GM12878 (cell line): ENCODE measurements at regions not wholly inside any gene's neighbourhood (a gene's known extent, or its start where the extent isn't known, plus 50 kb on each side); places are given as distances from the start of the nearest gene placed in this dataset.

Source experiments
- ATAC-seq: fragments of 200-7000 bp; cut with Tn5 transposase; 3 replicates; pipeline ENCODE4 v1.9.1; 2020; ENCODE audit warnings: mild to moderate bottlenecking, moderate library complexity
- BruUV-seq: library from RNA; stranded (reverse); fragments of 400-500 nt; replicated peaks from 2 replicates; lab custom pipeline; 2021; lab: Mats Ljungman, UMichigan
- CTCF ChIA-PET: fragments of 300-600 bp; sonication (Branson Sonifier 250); formaldehyde crosslinking; extraction: SDS; loops from one replicate; lab custom pipeline; 2021; ENCODE audit warnings: inconsistent platforms; lab: Yijun Ruan, JAX
- POLR2A ChIA-PET: fragments of 350-600 bp; formaldehyde crosslinking; extraction: SDS; loops from one replicate; lab custom pipeline; 2021; ENCODE audit warnings: inconsistent platforms; lab: Charles Lee
- RAD21 ChIA-PET: fragments of 300-600 bp; sonication (Branson Sonifier 250); formaldehyde crosslinking; loops from one replicate; lab custom pipeline; 2023; ENCODE audit warnings: antibody characterized with exemption; ENCODE audit not compliant: unreplicated experiment; lab: Charles Lee
- SMC1A ChIA-PET: fragments of 300-600 bp; sonication (Branson Sonifier 250); formaldehyde crosslinking; loops from one replicate; lab custom pipeline; 2023; ENCODE audit not compliant: unreplicated experiment, uncharacterized antibody; lab: Charles Lee
- DNase-seq: peaks from one replicate; pipeline ENCODE4 v3.0.0-alpha.2; 2011; ENCODE audit warnings: low read depth, low spot score
- FAIRE-seq: peaks from 3 replicates; lab custom pipeline; 2011; peaks lifted over from hg19 to GRCh38; lab: Jason Lieb, UNC
- H2AFZ ChIP-seq: 2 replicates; pipeline ENCODE4 v1.6.0; 2011; ENCODE audit warnings: low read depth, low read length, control low read depth; ENCODE audit not compliant: control insufficient read depth
- H3K27ac ChIP-seq: 2 replicates; pipeline ENCODE4 v1.5.1; 2011; ENCODE audit warnings: control low read depth; ENCODE audit not compliant: control insufficient read depth, insufficient read depth
- H3K27me3 ChIP-seq, 2 experiments: replicated peaks in 1 of 2; 2 replicates each; pipeline versions ENCODE4 v1.6.0 to v1.6.1; 2011; ENCODE audit warnings: low read length in 1 of 2; ENCODE audit not compliant: control insufficient read depth in 2 of 2, insufficient read depth in 2 of 2
- H3K36me3 ChIP-seq, 2 experiments: 2 replicates each; pipeline ENCODE4 v1.5.1; 2011; ENCODE audit warnings: low read length in 1 of 2; ENCODE audit not compliant: control insufficient read depth in 2 of 2, insufficient read depth in 2 of 2
- H3K4me1 ChIP-seq: 2 replicates; pipeline ENCODE4 v1.6.1; 2011; ENCODE audit warnings: mild to moderate bottlenecking, low read length, moderate library complexity, mixed read lengths; ENCODE audit not compliant: control insufficient read depth, insufficient read depth
- H3K4me2 ChIP-seq: 2 replicates; pipeline ENCODE4 v1.6.0; 2011; ENCODE audit warnings: control low read depth; ENCODE audit not compliant: control insufficient read depth, insufficient read depth
- H3K4me3 ChIP-seq: fragments of 200-600 bp; sonication (generic); 2 replicates; pipeline ENCODE4 v1.5.1; 2016
- H3K79me2 ChIP-seq: 2 replicates; pipeline ENCODE4 v1.6.0; 2011; ENCODE audit warnings: low read length; ENCODE audit not compliant: control insufficient read depth, insufficient read depth
- H3K9ac ChIP-seq: 2 replicates; pipeline ENCODE4 v1.8.0; 2011; ENCODE audit warnings: low read length, control low read depth, mixed read lengths; ENCODE audit not compliant: control insufficient read depth, insufficient read depth
- H3K9me3 ChIP-seq: replicated peaks from 3 replicates; pipeline ENCODE4 v1.5.1; 2011; ENCODE audit warnings: mild to moderate bottlenecking, low read length; ENCODE audit not compliant: control insufficient read depth, insufficient read depth
- H4K20me1 ChIP-seq: 2 replicates; pipeline ENCODE4 v1.6.0; 2011; ENCODE audit not compliant: control insufficient read depth, insufficient read depth
- E4F1 ChIP-seq: fragments of 450-650 bp; IDR thresholded peaks from 2 replicates; pipeline ENCODE4 v1.6.1; 2018; ENCODE audit warnings: borderline replicate concordance, mild to moderate bottlenecking; ENCODE audit not compliant: partially characterized antibody
- ELK1 ChIP-seq: IDR thresholded peaks from 2 replicates; pipeline ENCODE4 v1.6.1; 2012; ENCODE audit warnings: low read depth, low read length, improper control_type of control experiment
- KAT2A ChIP-seq: conservative IDR thresholded peaks from 2 replicates; pipeline ENCODE4 v1.6.1; 2011; ENCODE audit warnings: low read depth, low read length; ENCODE audit not compliant: control insufficient read depth
- WGBS: methylation state at CpG from one replicate; pipeline ENCODE4 v1.1.6; 2016; ENCODE audit warnings: low lambda C conversion rate; ENCODE audit not compliant: insufficient replicate concordance, insufficient coverage; ENCODE audit errors: missing lambda C conversion rate; 5-methylcytosine and 5-hydroxymethylcytosine counted together
- in situ Hi-C: fragments of 300-500 bp; cut with MboI; formaldehyde crosslinking; loops from 9 replicates; pipeline ENCODE4 v1.14.3; 2018; ENCODE audit warnings: mixed read lengths
- intact Hi-C: fragments of 100-400 bp; cut with micrococcal nuclease; formaldehyde crosslinking; loops from one replicate; pipeline ENCODE4 v1.14.2; 2022; ENCODE audit not compliant: unreplicated experiment

- no peak overlapping the region for H2AFZ ChIP-seq
- BruUV-seq = no TSS peak
- DNase-seq = no peak
- no peaks in the 10 kb centered on the region for H3K9me3 ChIP-seq
- no peak overlapping the region for H3K27ac ChIP-seq
- H4K20me1 ChIP-seq = no peaks in the 10 kb centered on the region
- ChIA-PET RAD21 (no interaction called here), POLR2A (no interaction called here), CTCF (no interaction called here), SMC1A (no interaction called here)
- H3K27me3 ChIP-seq = no peaks in the 10 kb centered on the region
- no peak overlapping the region for H3K4me2 ChIP-seq
- no peaks in the 10 kb centered on the region for H3K79me2 ChIP-seq
- ATAC-seq = no peak
- TF ChIP-seq ELK1 (no peak), E4F1 (no peak), KAT2A (no peak)
- H3K9ac ChIP-seq = no peak overlapping the region
- H3K4me3 ChIP-seq = no peak overlapping the region
- in situ Hi-C loops (no loop called here), intact Hi-C loops (no loop called here)
- H3K36me3 ChIP-seq = no peaks in the 10 kb centered on the region
- 47% methylated on average over 3 of the region's 3 CpGs for WGBS
- no peaks in the 10 kb centered on the region for H3K4me1 ChIP-seq
- FAIRE-seq = no peak
Observed at GRCh38 chr13:73580513-73581267, 521.9 kb downstream of the KLF5 start.
